CD4-positive, alpha-beta T cell treated with Interleukin-15 for 4 hours (primary cell): ENCODE measurements at regions not wholly inside any gene's neighbourhood (a gene's known extent, or its start where the extent isn't known, plus 50 kb on each side); places are given as distances from the start of the nearest gene placed in this dataset.
"Not testable (repeated sequence)": the region's sequence is repeated elsewhere in the genome, so short reads cannot be mapped to it uniquely, and the experiment has no call there.

Experiments
- DNase-seq: peaks from one replicate; pipeline ENCODE4 v3.0.0-alpha.2; 2020; ENCODE audit warnings: low spot score

- no peak for DNase-seq
These were observed 130.4 kb upstream of the PREP start for GRCh38 chr6:105533301-105533700.

DNA sequence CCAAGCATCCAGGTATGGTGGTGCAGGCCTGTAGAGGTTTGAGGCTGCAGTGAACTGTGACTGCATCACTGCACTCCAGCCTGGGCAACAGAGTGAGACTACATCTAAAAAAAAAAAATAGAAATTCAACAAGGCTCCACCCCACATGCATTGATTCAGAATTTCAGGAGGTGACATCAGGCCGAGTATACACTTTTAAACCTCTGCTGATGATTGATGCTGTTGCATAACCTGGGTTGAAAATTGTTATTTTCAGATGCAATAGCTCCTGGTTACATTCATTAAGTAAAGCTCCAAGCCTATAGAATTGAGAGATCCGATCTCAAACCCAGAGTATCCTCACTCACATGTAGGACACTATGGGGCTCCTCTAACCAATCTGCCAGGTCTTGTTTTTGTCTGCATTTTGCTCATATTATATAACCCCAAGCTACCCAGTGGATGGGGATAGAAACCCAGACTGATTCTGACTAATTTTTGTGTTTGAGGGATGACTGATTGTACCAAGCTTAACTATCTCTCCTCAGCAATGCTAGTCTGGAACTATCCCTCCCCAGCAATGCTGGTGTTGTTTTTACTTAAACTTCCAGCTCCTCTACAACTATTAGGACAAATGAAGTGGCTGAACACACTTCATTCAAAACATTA, 123.5 kb upstream of the PREP start:
- no peak for DNase-seq

DNA sequence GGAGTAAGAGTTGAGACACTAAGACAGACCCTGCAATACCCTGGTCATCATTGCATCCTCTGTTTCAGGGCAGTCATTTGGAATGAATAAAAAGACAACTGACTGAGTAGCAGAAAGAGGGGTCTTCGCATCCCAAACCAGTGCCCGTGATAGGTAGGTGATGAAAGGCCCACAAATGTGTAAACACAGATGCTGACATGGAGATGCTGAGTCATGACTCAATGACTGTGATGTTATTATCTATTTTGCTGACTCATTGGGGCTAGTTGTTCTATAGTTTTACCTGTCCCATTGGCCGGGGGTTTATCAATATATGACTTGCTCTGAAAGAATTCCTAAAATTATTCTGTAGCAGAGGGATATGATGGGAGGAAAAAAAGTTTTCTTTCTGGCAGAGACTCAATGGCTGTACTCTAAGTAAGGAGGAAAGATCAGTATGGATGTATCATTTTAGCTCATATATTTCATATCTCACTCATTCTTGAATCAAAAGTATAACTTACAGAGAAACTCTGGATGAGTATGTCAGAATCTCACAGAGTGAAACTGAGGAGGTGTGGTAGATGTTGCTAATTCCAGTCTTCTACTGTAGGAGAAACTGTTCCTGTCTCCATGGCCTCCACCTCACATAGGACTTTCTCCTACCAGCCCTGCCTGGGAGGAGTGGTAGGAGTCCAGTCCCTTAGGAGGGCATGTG, 119.9 kb upstream of the PREP start:
- no peak for DNase-seq

DNA sequence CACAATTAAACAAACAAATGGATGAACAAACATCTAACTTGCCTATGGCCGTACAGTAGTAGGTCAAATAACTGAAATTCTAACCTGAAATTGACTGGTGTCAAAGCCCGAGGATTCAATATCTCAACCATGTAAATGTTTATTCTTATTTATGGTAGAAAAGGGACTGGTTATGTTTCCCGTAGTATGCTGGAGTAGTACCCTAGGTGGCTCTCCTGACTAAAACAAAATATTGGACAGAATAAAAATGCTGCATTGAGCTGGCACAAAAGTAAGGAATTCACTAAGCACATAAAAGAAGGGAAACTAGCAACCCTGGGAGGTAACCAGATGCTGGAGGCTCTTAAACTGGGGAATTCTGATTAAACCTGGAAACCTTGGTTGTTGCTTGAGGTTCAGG, 117.1 kb upstream of the PREP start:
- DNase-seq = no peak

GRCh38 chr6:105518993-105519392, 116.1 kb upstream of the PREP start:
- DNase-seq = not testable (repeated sequence)

DNA sequence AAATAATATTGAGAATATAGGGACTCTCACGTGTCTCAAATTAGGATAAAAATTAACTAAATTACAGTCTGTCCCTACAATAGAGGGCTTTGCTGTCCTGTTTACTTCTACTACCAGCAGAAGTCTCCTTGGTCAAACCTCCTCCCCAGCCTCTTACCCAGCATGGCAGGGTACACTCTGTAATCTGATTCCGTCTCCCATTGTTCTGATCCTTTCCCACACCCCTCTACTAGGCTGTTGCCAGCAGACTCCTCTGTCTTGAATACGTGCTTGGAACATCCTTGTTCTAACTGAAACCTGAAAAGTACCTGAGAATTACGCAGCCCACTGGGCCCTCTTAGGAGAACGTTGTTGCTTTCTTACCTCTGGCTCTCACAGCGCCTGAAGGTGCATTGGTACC, 112.2 kb upstream of the PREP start:
- no peak for DNase-seq

GRCh38 chr6:105514306-105514705, 111.4 kb upstream of the PREP start:
- DNase-seq = no peak

GRCh38 chr6:105511639-105512038, 108.8 kb upstream of the PREP start:
- DNase-seq = no peak

- no peak for DNase-seq
These were observed 107.9 kb upstream of the PREP start for GRCh38 chr6:105510746-105511145.

GRCh38 chr6:105509506-105510331, 106.8 kb upstream of the PREP start:
- no peak for DNase-seq

GRCh38 chr6:105507811-105508210, 104.9 kb upstream of the PREP start:
- no peak for DNase-seq

DNA sequence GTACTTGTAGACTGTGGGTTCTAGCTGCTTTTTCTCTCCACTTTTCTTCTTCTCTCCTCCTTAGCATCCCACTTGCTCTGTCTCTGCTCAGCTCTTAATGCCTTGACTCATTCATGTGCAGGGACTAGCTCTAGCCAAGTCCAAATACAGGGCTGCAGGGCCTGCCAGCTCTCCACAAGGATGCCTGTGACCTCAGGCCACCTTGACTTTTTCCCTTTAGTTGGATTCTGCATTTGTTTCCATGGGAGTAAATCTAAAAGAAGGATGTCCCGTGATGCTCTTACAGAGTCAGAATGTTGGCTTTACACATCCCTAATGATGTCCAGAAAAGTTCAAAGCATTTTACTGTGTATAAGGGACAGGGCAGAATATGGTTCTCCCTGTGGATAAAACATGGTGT, 101.8 kb upstream of the PREP start:
- no peak for DNase-seq

DNA sequence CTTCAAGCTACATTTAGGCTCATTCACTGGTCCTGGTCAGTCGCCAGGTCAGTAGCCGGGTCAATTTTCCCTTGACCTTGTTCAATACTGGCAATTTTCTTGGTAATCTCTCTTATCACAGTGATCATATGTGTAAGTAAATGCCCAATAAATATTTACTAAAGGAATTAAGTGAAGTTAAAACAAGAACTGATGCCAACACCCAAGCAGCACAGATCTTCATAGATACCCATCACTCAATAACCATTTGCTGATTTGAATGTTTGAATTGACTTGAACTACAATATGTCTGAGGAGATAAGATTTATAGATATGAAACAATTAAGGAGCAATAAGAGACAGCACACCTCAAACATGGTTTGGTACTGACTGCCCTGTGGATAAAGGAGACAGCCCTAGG, 100.8 kb upstream of the PREP start:
- no peak for DNase-seq

DNA sequence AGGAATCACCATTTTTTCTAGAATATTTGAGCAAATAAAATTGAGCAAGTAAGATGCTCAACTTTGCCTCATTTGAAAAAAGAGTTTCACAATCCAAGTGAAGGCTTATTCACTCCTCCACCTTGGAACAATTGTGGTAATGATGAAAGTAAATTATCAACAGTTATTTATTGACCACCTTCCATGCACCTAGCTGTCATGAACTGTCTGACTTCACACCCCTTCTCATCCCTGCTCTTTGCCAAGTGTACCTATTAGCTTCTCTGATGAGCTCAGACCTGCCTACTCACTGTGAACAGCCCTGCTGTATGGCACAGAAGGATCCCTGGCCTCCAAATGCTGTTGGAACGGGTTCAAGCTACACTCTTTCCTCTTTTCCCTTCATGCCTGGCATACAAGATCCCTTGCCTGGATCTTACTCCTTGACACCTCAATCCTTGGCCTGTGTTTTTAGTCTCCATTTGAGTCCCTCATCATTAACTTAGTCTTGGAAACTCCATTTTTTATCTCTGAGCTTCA, 99.0 kb upstream of the PREP start:
- DNase-seq = no peak

DNA sequence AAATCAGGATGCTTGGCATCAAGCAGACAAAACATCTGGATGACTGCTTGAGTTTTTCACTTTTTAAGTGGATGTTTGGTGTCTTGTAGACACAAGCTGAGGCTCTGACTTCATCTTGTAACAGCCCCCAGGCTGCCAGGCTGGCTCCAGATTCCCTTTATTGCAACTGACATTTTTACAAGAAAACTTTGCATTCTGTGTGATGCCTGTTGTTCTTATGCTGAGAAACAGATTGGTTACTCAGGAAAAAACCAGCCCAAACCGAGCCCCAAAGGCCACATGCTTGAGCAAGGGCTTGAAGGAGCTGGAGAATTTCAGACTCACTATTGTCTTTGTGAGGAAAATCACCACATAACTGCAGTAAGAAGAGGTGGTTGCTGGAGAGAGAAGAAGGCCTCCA, 98.4 kb upstream of the PREP start:
- no peak for DNase-seq

DNA sequence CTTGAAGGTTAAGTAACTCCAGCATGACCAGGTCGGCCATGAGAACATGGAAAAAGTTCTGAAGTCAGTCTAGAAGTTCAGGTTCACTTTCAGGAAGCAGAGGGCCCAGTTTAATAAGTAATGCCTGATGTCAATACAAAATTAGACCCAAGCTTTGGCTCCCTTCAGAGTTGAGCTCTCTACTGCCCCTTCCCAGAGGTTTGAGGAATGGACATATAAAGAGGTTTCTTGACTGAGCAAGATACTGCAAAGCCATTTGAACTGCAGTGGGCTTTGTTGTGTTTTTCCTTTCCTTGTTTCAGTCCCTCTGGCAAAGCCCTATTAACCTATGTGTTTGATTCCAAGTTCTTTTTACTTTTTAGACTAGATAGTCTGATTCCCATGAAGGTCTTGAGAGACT, 97.8 kb upstream of the PREP start:
- DNase-seq = no peak

GRCh38 chr6:105499931-105500330, 97.0 kb upstream of the PREP start:
- no peak for DNase-seq

GRCh38 chr6:105499136-105499870, 96.4 kb upstream of the PREP start:
- DNase-seq = no peak

- DNase-seq = no peak
These were observed 94.7 kb upstream of the PREP start for GRCh38 chr6:105497549-105497948.

GRCh38 chr6:105495515-105495914, 92.6 kb upstream of the PREP start:
- no peak for DNase-seq

- DNase-seq = no peak
These were observed 91.8 kb upstream of the PREP start for GRCh38 chr6:105494688-105495087.

DNA sequence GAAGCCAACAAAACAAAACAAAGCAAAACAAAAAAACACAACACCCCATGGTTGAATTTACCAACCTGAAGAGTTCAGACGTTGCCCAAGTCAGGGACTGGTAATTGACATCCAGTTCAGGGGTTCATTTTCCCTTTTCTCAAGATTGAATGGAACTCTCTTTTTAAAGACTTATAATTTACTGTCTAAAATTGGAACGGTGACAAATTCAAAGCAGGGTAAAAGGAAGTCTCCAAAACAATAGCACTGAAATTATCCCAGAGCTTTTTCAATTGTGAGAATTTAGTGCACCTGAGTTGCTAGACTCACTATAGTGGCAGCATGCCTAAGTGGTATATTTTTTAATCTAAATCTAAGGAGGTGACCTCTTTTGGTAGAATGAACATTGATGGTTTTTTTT, 90.9 kb upstream of the PREP start:
- DNase-seq = no peak
